CD4-positive, alpha-beta T cell treated with Interleukin-4 for 1 hour (primary cell): ENCODE measurements at regions not wholly inside any gene's neighbourhood (a gene's known extent, or its start where the extent isn't known, plus 50 kb on each side); places are given as distances from the start of the nearest gene placed in this dataset.
A peak's percentile ranks its signal among the peaks of the same experiment; 100 is the strongest.

Experiments
- DNase-seq, 2 donors: peaks; one replicate each; pipeline ENCODE4 v3.0.0-alpha.2; 2020 to 2022

- no peak for DNase-seq
These were observed 140.1 kb upstream of the PARP11 start for GRCh38 chr12:4012977-4013968.

GRCh38 chr12:4012073-4012472 is 138.9 kb upstream of the PARP11 start:
- DNase-seq = no peak

- no peak for DNase-seq
These were observed 138.4 kb upstream of the PARP11 start for GRCh38 chr12:4011597-4011996.

GRCh38 chr12:4009979-4010704 is 136.9 kb upstream of the PARP11 start:
- no peak for DNase-seq

- no peak for DNase-seq
These were observed 133.5 kb upstream of the PARP11 start for GRCh38 chr12:4006743-4007142.

- no peak for DNase-seq
These were observed 132.7 kb upstream of the PARP11 start for GRCh38 chr12:4005851-4006430.

- DNase-seq = no peak
These were observed 130.4 kb upstream of the PARP11 start for GRCh38 chr12:4003576-4003975.

- no peak for DNase-seq
These were observed 129.4 kb upstream of the PARP11 start for GRCh38 chr12:4002601-4003000.

- no peak for DNase-seq
These were observed 128.6 kb upstream of the PARP11 start for GRCh38 chr12:4001841-4002240.

- no peak for DNase-seq
These were observed 127.8 kb upstream of the PARP11 start for GRCh38 chr12:4001031-4001430.

- DNase-seq = no peak
These were observed 126.7 kb upstream of the PARP11 start for GRCh38 chr12:3999904-4000303.

- peak; percentile 25 to 31 for DNase-seq
These were observed 126.0 kb upstream of the PARP11 start for GRCh38 chr12:3998968-3999792.

GRCh38 chr12:3998397-3998796 is 125.2 kb upstream of the PARP11 start:
- DNase-seq = no peak

- no peak for DNase-seq
These were observed 123.1 kb upstream of the PARP11 start for GRCh38 chr12:3996322-3996721.

GRCh38 chr12:3995306-3995705 is 122.1 kb upstream of the PARP11 start:
- DNase-seq = no peak

GRCh38 chr12:3994500-3994899 is 121.3 kb upstream of the PARP11 start:
- no peak for DNase-seq

GRCh38 chr12:3992945-3993344 is 119.7 kb upstream of the PARP11 start:
- no peak for DNase-seq

GRCh38 chr12:3991798-3992580 is 118.8 kb upstream of the PARP11 start:
- no peak for DNase-seq

- DNase-seq = no peak
These were observed 117.5 kb upstream of the PARP11 start for GRCh38 chr12:3990501-3991280.

GRCh38 chr12:3989218-3989550 is 116.0 kb upstream of the PARP11 start:
- DNase-seq = no peak
